SH-SY5Y (cell line): ENCODE measurements at regions not wholly inside any gene's neighbourhood (a gene's known extent, or its start where the extent isn't known, plus 50 kb on each side); places are given as distances from the start of the nearest gene placed in this dataset.

Experiments
- GATA2 ChIP-seq: IDR thresholded peaks from 2 replicates; pipeline ENCODE4 v1.6.1; 2011; ENCODE audit warnings: mild to moderate bottlenecking, low read depth, low read length
- GATA3 ChIP-seq: IDR thresholded peaks from 2 replicates; pipeline ENCODE4 v1.6.1; 2011; ENCODE audit warnings: low read depth, mild to moderate bottlenecking, low read length, moderate library complexity

- TF ChIP-seq GATA2 (no peak), GATA3 (no peak)
Observed at GRCh38 chr9:107621436-107621835, 131.9 kb upstream of the KLF4 start.

- TF ChIP-seq GATA3 (no peak), GATA2 (no peak)
Observed at GRCh38 chr9:107620801-107621200, 131.2 kb upstream of the KLF4 start.

- TF ChIP-seq GATA3, result no peak
- TF ChIP-seq GATA2, result no peak
Observed at GRCh38 chr9:107620236-107620635, 130.7 kb upstream of the KLF4 start.

GRCh38 chr9:107615321-107615720 lies 125.8 kb upstream of the KLF4 start:
- TF ChIP-seq GATA3 (no peak), GATA2 (no peak)

- TF ChIP-seq GATA3 (no peak), GATA2 (no peak)
Observed at GRCh38 chr9:107614765-107615164, 125.2 kb upstream of the KLF4 start.

GRCh38 chr9:107613321-107613720 lies 123.8 kb upstream of the KLF4 start:
- TF ChIP-seq GATA3, result no peak
- TF ChIP-seq GATA2, result no peak

GRCh38 chr9:107612136-107612535 lies 122.6 kb upstream of the KLF4 start:
- no peak for TF ChIP-seq GATA3
- no peak for TF ChIP-seq GATA2

- TF ChIP-seq GATA3 (no peak), GATA2 (no peak)
Observed at GRCh38 chr9:107609547-107609946, 120.0 kb upstream of the KLF4 start.

- TF ChIP-seq GATA2 (no peak), GATA3 (no peak)
Observed at GRCh38 chr9:107606149-107606790, 116.7 kb upstream of the KLF4 start.

- TF ChIP-seq GATA3, result no peak
- no peak for TF ChIP-seq GATA2
Observed at GRCh38 chr9:107605041-107605440, 115.5 kb upstream of the KLF4 start.

- no peak for TF ChIP-seq GATA2
- no peak for TF ChIP-seq GATA3
Observed at GRCh38 chr9:107603281-107603680, 113.7 kb upstream of the KLF4 start.

- TF ChIP-seq GATA2 (no peak), GATA3 (no peak)
Observed at GRCh38 chr9:107600060-107600573, 110.5 kb upstream of the KLF4 start.

- TF ChIP-seq GATA3, result no peak
Observed at GRCh38 chr9:107597743-107598217, 108.2 kb upstream of the KLF4 start.

GRCh38 chr9:107594908-107595530 lies 105.5 kb upstream of the KLF4 start:
- no peak for TF ChIP-seq GATA3
- TF ChIP-seq GATA2, result no peak

- no peak for TF ChIP-seq GATA3
- no peak for TF ChIP-seq GATA2
Observed at GRCh38 chr9:107593224-107593870, 103.8 kb upstream of the KLF4 start.

- no peak for TF ChIP-seq GATA2
- no peak for TF ChIP-seq GATA3
Observed at GRCh38 chr9:107592424-107592823, 102.9 kb upstream of the KLF4 start.
